ENCODE measurements at regions not wholly inside any gene's neighbourhood (a gene's known extent, or its start where the extent isn't known, plus 50 kb on each side); places are given as distances from the start of the nearest gene placed in this dataset.

- TF ChIP-seq CTCF (IDR thresholded peaks at IDR 0.05; ENCODE audit: insufficient read depth, low read length): no peak
- no peak for TF ChIP-seq POLR2AphosphoS5 (IDR thresholded peaks at IDR 0.05; ENCODE audit: low read depth)
These were observed 174.3 kb upstream of the STXBP5 start for GRCh38 chr6:147029923-147030322.
